Naive thymus-derived CD4-positive, alpha-beta T cell (primary cell): ENCODE measurements at regions not wholly inside any gene's neighbourhood (a gene's known extent, or its start where the extent isn't known, plus 50 kb on each side); places are given as distances from the start of the nearest gene placed in this dataset.

ENCODE experiments used
- ATAC-seq: fragments of 150-1000 bp; cut with Tn5 transposase; 2 replicates; pipeline ENCODE4 v1.10.0; 2021; ENCODE audit warnings: mild to moderate bottlenecking, moderate library complexity
- CTCF ChIA-PET: fragments of 350-600 bp; sonication (Branson Sonifier 250); formaldehyde crosslinking; loops from one replicate; lab custom pipeline; 2021; ENCODE audit warnings: antibody characterized with exemption; lab: Charles Lee
- POLR2A ChIA-PET: fragments of 350-600 bp; sonication (Branson Sonifier 250); formaldehyde crosslinking; loops from one replicate; lab custom pipeline; 2021; ENCODE audit warnings: antibody characterized with exemption, inconsistent platforms; lab: Charles Lee
- DNase-seq, 9 donors: peaks; one replicate each; pipeline versions ENCODE4 v3.0.0 to v3.0.0-alpha.2; 2020 to 2022; ENCODE audit warnings: mixed read lengths in 1 of 9
- H3K27ac ChIP-seq: one replicate; pipeline ENCODE4 v1.7.0; 2013; ENCODE audit warnings: mild to moderate bottlenecking, low read depth, low read length, moderate library complexity
- H3K27me3 ChIP-seq, 2 donors: one replicate each; pipeline ENCODE4 v1.7.0; 2013; ENCODE audit warnings: low read length in 2 of 2, mild to moderate bottlenecking in 2 of 2, moderate library complexity in 2 of 2; ENCODE audit not compliant: control insufficient read depth in 2 of 2, insufficient read depth in 2 of 2
- H3K36me3 ChIP-seq, 3 experiments: 1 replicate in 2 of 3; 2 replicates in 1 of 3; pipeline ENCODE4 v1.7.0; 2013; ENCODE audit warnings: low read length in 3 of 3, mild to moderate bottlenecking in 3 of 3, moderate library complexity in 1 of 3; ENCODE audit not compliant: insufficient read depth in 3 of 3, control insufficient read depth in 2 of 3
- H3K4me1 ChIP-seq, 2 donors: one replicate each; pipeline ENCODE4 v1.7.0; 2013; ENCODE audit warnings: low read length in 2 of 2, mild to moderate bottlenecking in 2 of 2, moderate library complexity in 1 of 2; ENCODE audit not compliant: control insufficient read depth in 2 of 2, insufficient read depth in 2 of 2
- H3K4me3 ChIP-seq: 2 replicates; pipeline ENCODE4 v1.7.0; 2013; ENCODE audit warnings: mild to moderate bottlenecking, low read length
- H3K9me3 ChIP-seq, 3 experiments: 1 replicate in 2 of 3; 2 replicates in 1 of 3; pipeline ENCODE4 v1.7.0; 2013; ENCODE audit warnings: low read length in 3 of 3; ENCODE audit not compliant: control insufficient read depth in 2 of 3
- H3K27ac Mint-ChIP-seq, 9 donors: one replicate each; pipeline ENCODE4 v1.8.0; 2020 to 2022; ENCODE audit warnings: mixed read lengths in 9 of 9, mild to moderate bottlenecking in 8 of 9, moderate library complexity in 5 of 9, inconsistent platforms in 2 of 9
- H3K27me3 Mint-ChIP-seq, 5 donors: one replicate each; pipeline ENCODE4 v1.8.0; 2021 to 2022; ENCODE audit warnings: mixed read lengths in 5 of 5, mild to moderate bottlenecking in 1 of 5
- H3K36me3 Mint-ChIP-seq, 5 donors: one replicate each; pipeline ENCODE4 v1.8.0; 2020 to 2022; ENCODE audit warnings: mixed read lengths in 5 of 5, mild to moderate bottlenecking in 3 of 5, inconsistent platforms in 1 of 5
- H3K4me1 Mint-ChIP-seq, 7 donors: one replicate each; pipeline ENCODE4 v1.8.0; 2020 to 2022; ENCODE audit warnings: mixed read lengths in 7 of 7, mild to moderate bottlenecking in 3 of 7, inconsistent platforms in 1 of 7
- H3K4me3 Mint-ChIP-seq, 10 donors: one replicate each; pipeline ENCODE4 v1.8.0; 2020 to 2022; ENCODE audit warnings: mild to moderate bottlenecking in 10 of 10, mixed read lengths in 10 of 10, moderate library complexity in 6 of 10, inconsistent platforms in 2 of 10
- H3K9me3 Mint-ChIP-seq, 11 donors: one replicate each; pipeline ENCODE4 v1.8.0; 2020 to 2022; ENCODE audit warnings: mixed read lengths in 11 of 11, mild to moderate bottlenecking in 4 of 11, inconsistent platforms in 1 of 11, moderate library complexity in 1 of 11
- intact Hi-C, 2 donors: fragments of 100-400 bp; cut with micrococcal nuclease; formaldehyde crosslinking; loops; one replicate each; pipeline ENCODE4 v1.15.1; 2023

DNA sequence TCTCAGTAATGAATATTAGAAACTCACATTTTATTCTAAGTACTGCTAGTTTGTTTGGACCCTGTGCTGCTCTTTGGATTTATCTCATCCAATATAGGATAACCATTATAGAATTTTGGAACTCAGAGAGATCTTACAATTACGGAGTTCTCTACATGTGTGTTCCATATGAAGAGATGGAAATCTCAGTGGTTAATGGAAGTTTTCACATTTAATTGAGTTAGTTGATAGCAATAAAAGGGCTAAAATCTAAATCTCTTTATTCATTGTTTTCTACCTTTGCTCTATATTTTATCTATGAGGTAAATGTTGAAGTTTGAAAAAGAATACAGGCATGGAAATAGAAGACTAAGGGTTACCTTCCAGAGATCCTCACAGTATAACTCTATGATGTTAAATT lies 558.0 kb upstream of the KIF2B start:
- intact Hi-C loops: no loop called here
- ChIA-PET CTCF (no interaction called here), POLR2A (no interaction called here)
- no peak overlapping the region for H3K27ac ChIP-seq
- no peak for DNase-seq
- H3K4me3 ChIP-seq: no peak overlapping the region
- H3K36me3 ChIP-seq: no peaks in the 10 kb centered on the region
- H3K9me3 ChIP-seq: no peaks in the 10 kb centered on the region
- Mint-ChIP-seq H3K36me3 (no peaks in the 10 kb centered on the region), H3K4me1 (no peaks in the 10 kb centered on the region), H3K4me3 (no peak overlapping the region), H3K27ac (no peak overlapping the region), H3K27me3 (no peaks in the 10 kb centered on the region), H3K9me3 (peaks cover 0 to 17% (median 2%) of the 10 kb centered on the region in 11 donors)
- H3K4me1 ChIP-seq: no peaks in the 10 kb centered on the region
- ATAC-seq: no peak
- H3K27me3 ChIP-seq: no peaks in the 10 kb centered on the region

DNA sequence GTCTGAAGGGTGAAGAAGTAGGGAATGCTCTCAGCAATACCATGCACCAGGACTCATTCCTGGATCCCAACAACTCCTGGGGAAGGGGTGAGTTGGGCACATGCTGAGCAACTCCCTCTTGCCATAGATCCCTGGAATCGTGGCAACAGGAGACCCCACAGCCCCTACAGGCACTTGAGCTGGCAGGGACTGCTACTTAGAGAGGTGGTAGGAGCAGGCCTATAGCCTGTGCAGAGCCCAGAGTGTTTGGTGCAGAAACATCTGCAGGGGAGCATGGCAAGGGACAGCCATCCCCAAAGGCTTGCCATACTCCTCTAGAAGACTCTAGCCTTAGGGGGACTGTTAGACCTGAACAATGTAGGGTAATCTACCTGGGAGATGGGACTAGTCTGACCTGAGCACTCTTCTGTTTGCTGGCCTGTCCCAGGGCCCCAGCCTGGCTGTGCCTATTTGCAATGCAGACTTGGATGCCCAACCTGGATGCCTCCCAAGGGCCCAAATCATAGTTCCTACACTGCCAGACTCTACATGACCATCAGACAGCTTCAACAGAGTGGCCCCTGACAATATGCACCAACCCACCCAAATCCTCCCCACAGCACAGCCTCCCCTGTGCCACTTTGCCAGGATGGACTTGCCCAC lies 568.6 kb upstream of the KIF2B start:
- DNase-seq: no peak
- CTCF ChIA-PET: no interaction called here
- H3K27me3 Mint-ChIP-seq: no peaks in the 10 kb centered on the region
- H3K4me3 Mint-ChIP-seq: no peak overlapping the region
- no peaks in the 10 kb centered on the region for H3K4me1 ChIP-seq
- H3K4me1 Mint-ChIP-seq: no peaks in the 10 kb centered on the region
- peaks cover 0 to 25% (median 7%) of the 10 kb centered on the region in 11 donors for H3K9me3 Mint-ChIP-seq
- no peaks in the 10 kb centered on the region for H3K36me3 ChIP-seq
- no peak overlapping the region for H3K27ac ChIP-seq
- POLR2A ChIA-PET: no interaction called here
- no peak overlapping the region for H3K27ac Mint-ChIP-seq
- no peaks in the 10 kb centered on the region for H3K9me3 ChIP-seq
- peak; percentile 12 for ATAC-seq
- no peak overlapping the region for H3K4me3 ChIP-seq
- H3K36me3 Mint-ChIP-seq: no peaks in the 10 kb centered on the region
- intact Hi-C loops: no loop called here
- H3K27me3 ChIP-seq: no peaks in the 10 kb centered on the region

DNA sequence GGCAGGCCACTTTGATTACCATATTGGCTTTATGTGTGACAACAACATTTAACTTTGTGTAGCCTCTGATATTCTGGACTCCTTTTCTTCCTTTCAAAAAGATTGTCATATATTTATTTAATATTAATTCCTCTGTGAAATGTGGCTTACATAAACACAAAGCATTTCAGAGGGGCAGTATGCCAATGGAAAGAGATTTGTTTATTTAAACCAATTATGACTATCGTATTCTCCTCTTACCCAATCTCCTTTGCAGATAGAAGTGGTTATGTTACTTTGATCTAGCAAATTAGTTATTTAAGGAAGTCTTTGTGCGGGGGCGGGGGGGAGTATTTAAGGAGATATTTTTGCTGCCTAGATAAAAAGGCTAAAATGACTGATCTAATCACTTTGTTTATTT lies 573.7 kb upstream of the KIF2B start:
- H3K27me3 ChIP-seq: no peaks in the 10 kb centered on the region
- no peak for DNase-seq
- POLR2A ChIA-PET: no interaction called here
- no peak overlapping the region for H3K27ac ChIP-seq
- ATAC-seq: no peak
- H3K4me1 ChIP-seq: no peaks in the 10 kb centered on the region
- no peak overlapping the region for H3K4me3 ChIP-seq
- intact Hi-C loops: no loop called here
- H3K36me3 ChIP-seq: no peaks in the 10 kb centered on the region
- H3K27ac Mint-ChIP-seq: no peak overlapping the region
- H3K4me1 Mint-ChIP-seq: no peaks in the 10 kb centered on the region
- no peak overlapping the region for H3K4me3 Mint-ChIP-seq
- no peaks in the 10 kb centered on the region for H3K27me3 Mint-ChIP-seq
- peaks cover 0 to 7% (median 0%) of the 10 kb centered on the region in 11 donors for H3K9me3 Mint-ChIP-seq
- no peaks in the 10 kb centered on the region for H3K36me3 Mint-ChIP-seq
- CTCF ChIA-PET: no interaction called here
- no peaks in the 10 kb centered on the region for H3K9me3 ChIP-seq

DNA sequence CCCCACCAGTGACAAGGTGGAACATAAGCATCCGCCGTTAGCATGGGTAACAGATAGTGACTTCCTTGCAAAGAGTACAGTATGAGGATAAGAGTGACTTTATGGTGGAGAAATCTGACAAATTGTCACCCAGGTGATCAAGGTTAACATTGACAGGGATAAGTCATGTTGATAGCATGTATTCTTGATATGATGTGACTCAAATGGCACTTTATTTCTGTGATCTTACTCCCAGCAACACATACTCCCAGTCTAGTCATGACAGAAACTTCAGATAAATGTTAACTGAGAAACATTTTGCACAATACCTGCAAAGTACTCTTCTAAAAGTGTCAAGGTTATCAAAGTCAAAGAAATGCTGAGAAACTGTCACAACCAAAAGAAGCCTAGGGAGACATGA lies 588.6 kb upstream of the KIF2B start:
- no peak for DNase-seq
- peaks cover 0 to under 1% (median 0%) of the 10 kb centered on the region in 3 experiments for H3K9me3 ChIP-seq
- Mint-ChIP-seq H3K4me3 (no peak overlapping the region), H3K36me3 (no peaks in the 10 kb centered on the region), H3K27me3 (no peaks in the 10 kb centered on the region), H3K27ac (no peak overlapping the region), H3K9me3 (peaks cover 0 to 35% (median 7%) of the 10 kb centered on the region in 11 donors), H3K4me1 (no peaks in the 10 kb centered on the region)
- H3K4me3 ChIP-seq: no peak overlapping the region
- no peaks in the 10 kb centered on the region for H3K4me1 ChIP-seq
- no peaks in the 10 kb centered on the region for H3K36me3 ChIP-seq
- ChIA-PET POLR2A (no interaction called here), CTCF (no interaction called here)
- intact Hi-C loops: no loop called here
- H3K27me3 ChIP-seq: no peaks in the 10 kb centered on the region
- H3K27ac ChIP-seq: no peak overlapping the region
- no peak for ATAC-seq

DNA sequence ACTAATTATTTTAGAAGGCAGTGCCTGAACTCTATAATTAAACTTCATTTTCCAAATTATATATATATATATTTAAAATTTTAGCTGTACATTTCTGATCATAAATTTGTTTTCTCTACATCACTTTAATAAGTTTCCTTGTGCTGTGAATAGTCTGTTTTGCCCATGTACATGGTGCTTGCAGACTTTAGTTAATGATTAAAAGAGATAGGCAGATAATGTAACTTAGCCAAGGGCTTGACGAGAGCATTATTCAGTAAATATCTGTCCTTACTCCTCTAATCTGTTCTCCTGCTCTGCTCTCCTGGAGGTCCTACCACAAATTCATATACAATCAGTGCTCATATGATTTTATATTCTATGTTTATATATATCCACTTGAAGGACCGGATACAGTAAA lies 595.2 kb upstream of the KIF2B start:
- no peak overlapping the region for H3K27ac ChIP-seq
- H3K4me3 ChIP-seq: no peak overlapping the region
- Mint-ChIP-seq H3K9me3 (peaks cover 0 to 29% (median 6%) of the 10 kb centered on the region in 11 donors), H3K4me3 (no peak overlapping the region), H3K36me3 (no peaks in the 10 kb centered on the region), H3K27ac (no peak overlapping the region), H3K27me3 (peaks cover 0 to 6% (median 0%) of the 10 kb centered on the region in 5 donors), H3K4me1 (no peaks in the 10 kb centered on the region)
- no peaks in the 10 kb centered on the region for H3K4me1 ChIP-seq
- intact Hi-C loops: no loop called here
- DNase-seq (no peak), ATAC-seq (no peak)
- no peaks in the 10 kb centered on the region for H3K27me3 ChIP-seq
- H3K9me3 ChIP-seq: no peaks in the 10 kb centered on the region
- ChIA-PET CTCF (no interaction called here), POLR2A (no interaction called here)
- H3K36me3 ChIP-seq: no peaks in the 10 kb centered on the region

DNA sequence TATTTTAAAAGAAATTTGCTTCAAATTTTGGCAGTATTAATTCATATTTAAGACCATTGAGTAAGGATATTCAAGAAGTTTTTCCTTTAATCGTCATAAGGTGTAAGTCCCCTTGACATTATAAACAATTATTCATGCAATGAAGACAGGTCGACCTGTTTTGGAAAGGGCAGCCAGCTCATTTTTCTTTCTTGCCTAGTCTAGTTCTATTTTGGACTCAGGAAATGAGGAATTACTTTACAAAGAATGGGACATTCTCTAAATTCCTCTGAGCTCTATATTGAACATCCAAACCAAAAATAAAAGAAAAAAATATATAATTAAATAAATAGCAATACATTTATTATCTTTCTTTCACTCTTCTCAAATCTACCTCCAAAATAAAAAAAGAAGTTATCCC lies 595.6 kb upstream of the KIF2B start:
- POLR2A ChIA-PET: no interaction called here
- no peaks in the 10 kb centered on the region for H3K4me1 Mint-ChIP-seq
- no peaks in the 10 kb centered on the region for H3K9me3 ChIP-seq
- H3K4me3 Mint-ChIP-seq: no peak overlapping the region
- no peaks in the 10 kb centered on the region for H3K27me3 ChIP-seq
- H3K36me3 Mint-ChIP-seq: no peaks in the 10 kb centered on the region
- no peaks in the 10 kb centered on the region for H3K36me3 ChIP-seq
- no peaks in the 10 kb centered on the region for H3K4me1 ChIP-seq
- CTCF ChIA-PET: no interaction called here
- peaks cover 0 to 33% (median 8%) of the 10 kb centered on the region in 11 donors for H3K9me3 Mint-ChIP-seq
- no peak overlapping the region for H3K27ac Mint-ChIP-seq
- peaks cover 0 to 6% (median 0%) of the 10 kb centered on the region in 5 donors for H3K27me3 Mint-ChIP-seq
- no peak overlapping the region for H3K27ac ChIP-seq
- ATAC-seq: no peak
- DNase-seq: no peak
- intact Hi-C loops: no loop called here
- no peak overlapping the region for H3K4me3 ChIP-seq

DNA sequence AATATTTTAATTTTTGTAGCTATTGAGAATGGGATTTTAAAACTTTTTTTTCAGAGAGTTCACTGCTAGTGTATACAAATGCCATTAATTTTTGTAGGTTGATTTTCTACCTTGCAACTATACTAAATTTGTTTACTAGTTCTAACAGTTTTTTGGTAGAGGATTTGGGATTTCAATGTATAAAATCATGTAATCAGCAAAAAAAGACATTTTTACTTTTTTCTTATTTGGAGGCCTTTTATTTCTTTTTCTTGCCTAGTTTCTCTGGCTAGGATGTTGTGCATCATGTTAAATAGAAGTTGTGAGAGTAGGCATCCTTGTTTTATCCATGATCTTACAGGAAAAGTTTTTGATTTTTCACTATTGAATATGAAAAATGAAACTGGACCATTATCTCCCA lies 602.9 kb upstream of the KIF2B start:
- ChIA-PET CTCF (no interaction called here), POLR2A (no interaction called here)
- intact Hi-C loops: no loop called here
- Mint-ChIP-seq H3K4me3 (no peak overlapping the region), H3K36me3 (no peaks in the 10 kb centered on the region), H3K4me1 (no peaks in the 10 kb centered on the region), H3K27ac (no peak overlapping the region), H3K27me3 (no peaks in the 10 kb centered on the region), H3K9me3 (peaks cover 2 to 32% (median 9%) of the 10 kb centered on the region in 11 donors)
- DNase-seq (no peak), ATAC-seq (no peak)
- Histone ChIP-seq H3K4me1 (no peaks in the 10 kb centered on the region), H3K27ac (no peak overlapping the region), H3K4me3 (no peak overlapping the region), H3K9me3 (no peaks in the 10 kb centered on the region), H3K27me3 (no peaks in the 10 kb centered on the region), H3K36me3 (no peaks in the 10 kb centered on the region)
